HepG2 (cell line): ENCODE measurements at regions not wholly inside any gene's neighbourhood (a gene's known extent, or its start where the extent isn't known, plus 50 kb on each side); places are given as distances from the start of the nearest gene placed in this dataset.

ENCODE experiments used
- ETV5 ChIP-seq: IDR thresholded peaks from 2 replicates; pipeline ENCODE4 v1.6.1; 2018; ENCODE audit warnings: missing biosample characterization, missing genetic modification reagents, inconsistent platforms, borderline replicate concordance
- GATAD1 ChIP-seq: IDR thresholded peaks from 2 replicates; pipeline ENCODE4 v1.6.1; 2016; ENCODE audit warnings: missing genetic modification reagents, missing compliant biosample characterization
- GZF1 ChIP-seq: sonication (generic); formaldehyde crosslinking; IDR thresholded peaks from 2 replicates; pipeline ENCODE4 v1.5.1; 2020; ENCODE audit warnings: mild to moderate bottlenecking, missing genetic modification reagents
- JUN ChIP-seq: sonication (generic); formaldehyde crosslinking; IDR thresholded peaks from 2 replicates; pipeline ENCODE4 v1.4.0; 2020; ENCODE audit warnings: mild to moderate bottlenecking, missing genetic modification reagents
- KLF13 ChIP-seq: sonication (generic); formaldehyde crosslinking; IDR thresholded peaks from 2 replicates; pipeline ENCODE4 v1.4.0; 2020; ENCODE audit warnings: mild to moderate bottlenecking, missing genetic modification reagents
- MATR3 ChIP-seq: sonication (generic); formaldehyde crosslinking; IDR thresholded peaks from 2 replicates; pipeline ENCODE4 v1.4.0; 2020; ENCODE audit warnings: missing genetic modification reagents
- MEIS2 ChIP-seq: sonication (generic); formaldehyde crosslinking; IDR thresholded peaks from 2 replicates; pipeline ENCODE4 v1.9.0; 2021; ENCODE audit warnings: mild to moderate bottlenecking, missing genetic modification reagents
- MZF1 ChIP-seq: sonication (generic); formaldehyde crosslinking; IDR thresholded peaks from 2 replicates; pipeline ENCODE4 v1.8.1; 2023; ENCODE audit warnings: mild to moderate bottlenecking, missing genetic modification reagents, borderline replicate concordance
- NCOR1 ChIP-seq: fragments of 200-600 bp; sonication (generic); IDR thresholded peaks from 2 replicates; pipeline ENCODE4 v1.7.0; 2017; ENCODE audit warnings: antibody characterized with exemption, low read length, borderline replicate concordance
- NFYB ChIP-seq: sonication (generic); formaldehyde crosslinking; IDR thresholded peaks from 2 replicates; pipeline ENCODE4 v1.4.0; 2020; ENCODE audit warnings: missing genetic modification reagents
- PAWR ChIP-seq: sonication (generic); formaldehyde crosslinking; IDR thresholded peaks from 2 replicates; pipeline ENCODE4 v1.4.0; 2020; ENCODE audit warnings: missing genetic modification reagents, mild to moderate bottlenecking, borderline replicate concordance
- RFX1 ChIP-seq: fragments of 450-650 bp; IDR thresholded peaks from 2 replicates; pipeline ENCODE4 v1.6.1; 2017
- THAP11 ChIP-seq: IDR thresholded peaks from 2 replicates; pipeline ENCODE4 v1.6.1; 2016; ENCODE audit warnings: missing biosample characterization, missing genetic modification reagents
- XBP1 ChIP-seq: sonication (generic); formaldehyde crosslinking; IDR thresholded peaks from 2 replicates; pipeline ENCODE4 v1.5.0; 2020; ENCODE audit warnings: missing genetic modification reagents
- ZBTB3 ChIP-seq: sonication (generic); formaldehyde crosslinking; IDR thresholded peaks from 2 replicates; pipeline ENCODE4 v1.4.0; 2020; ENCODE audit warnings: low read depth, mild to moderate bottlenecking, moderate library complexity, missing genetic modification reagents, borderline replicate concordance
- ZEB1 ChIP-seq: IDR thresholded peaks from 2 replicates; pipeline ENCODE4 v1.6.1; 2012; ENCODE audit warnings: mild to moderate bottlenecking, low read depth, inconsistent platforms; ENCODE audit not compliant: insufficient replicate concordance
- ZNF329 ChIP-seq: sonication (generic); formaldehyde crosslinking; IDR thresholded peaks from 2 replicates; pipeline ENCODE4 v1.9.0; 2021; ENCODE audit warnings: low read depth, mild to moderate bottlenecking, missing genetic modification reagents
- ZNF644 ChIP-seq: IDR thresholded peaks from 2 replicates; pipeline ENCODE4 v1.6.1; 2016; ENCODE audit warnings: low read depth
- ZNF75D ChIP-seq: sonication (generic); formaldehyde crosslinking; IDR thresholded peaks from 2 replicates; pipeline ENCODE4 v1.8.1; 2023; ENCODE audit warnings: missing genetic modification reagents, mild to moderate bottlenecking, borderline replicate concordance
- TF ChIP-seq, protein P1 (sequence below): sonication (generic); formaldehyde crosslinking; IDR thresholded peaks from 2 replicates; pipeline ENCODE4 v1.5.0; 2020; ENCODE audit warnings: mild to moderate bottlenecking, missing genetic modification reagents, borderline replicate concordance
- TF ChIP-seq, protein P2 (sequence below): sonication (generic); formaldehyde crosslinking; IDR thresholded peaks from 2 replicates; pipeline ENCODE4 v1.4.0; 2020; ENCODE audit warnings: missing genetic modification reagents
- TF ChIP-seq, protein P3 (sequence below): sonication (generic); formaldehyde crosslinking; IDR thresholded peaks from 2 replicates; pipeline ENCODE4 v1.5.0; 2020; ENCODE audit warnings: mild to moderate bottlenecking, missing genetic modification reagents
- TF ChIP-seq, protein P4 (sequence below): sonication (generic); formaldehyde crosslinking; IDR thresholded peaks from 2 replicates; pipeline ENCODE4 v1.5.0; 2020; ENCODE audit warnings: mild to moderate bottlenecking, missing genetic modification reagents, borderline replicate concordance

DNA sequence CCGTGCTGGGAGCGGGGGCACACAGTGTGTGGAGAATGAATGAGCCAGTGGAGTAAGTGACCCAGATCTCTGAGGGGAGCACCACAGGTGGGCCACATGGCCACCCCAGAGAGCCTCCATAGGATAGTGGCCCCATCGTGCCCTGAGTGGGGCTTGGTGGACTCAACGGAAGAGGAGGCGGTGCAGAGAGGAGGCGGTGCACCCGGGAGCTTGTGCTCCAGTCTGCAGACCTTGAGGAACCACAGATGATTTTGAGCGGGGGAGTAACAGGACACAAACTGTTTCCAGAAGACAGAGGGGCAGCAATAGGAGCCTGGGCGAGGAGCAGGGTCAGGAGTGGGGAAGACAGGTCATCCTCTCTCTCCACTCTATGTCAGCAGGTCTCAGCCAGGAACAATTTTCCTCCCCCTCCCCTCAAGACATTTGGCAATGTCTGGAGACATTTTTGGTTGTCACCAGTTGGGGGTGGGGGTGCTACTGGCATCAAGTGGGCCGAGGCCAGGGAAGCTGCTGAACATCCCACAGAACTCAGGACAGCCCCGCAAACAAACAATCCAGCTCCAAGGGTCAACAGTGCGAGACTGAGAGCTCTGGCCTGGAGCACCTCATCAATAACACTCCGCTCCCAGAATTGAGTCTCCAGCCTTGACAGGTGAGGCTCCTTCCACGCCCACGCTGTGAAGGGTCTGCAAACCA lies 182.2 kb downstream of the USP12 start (continued):
- TF ChIP-seq, protein P1, sequence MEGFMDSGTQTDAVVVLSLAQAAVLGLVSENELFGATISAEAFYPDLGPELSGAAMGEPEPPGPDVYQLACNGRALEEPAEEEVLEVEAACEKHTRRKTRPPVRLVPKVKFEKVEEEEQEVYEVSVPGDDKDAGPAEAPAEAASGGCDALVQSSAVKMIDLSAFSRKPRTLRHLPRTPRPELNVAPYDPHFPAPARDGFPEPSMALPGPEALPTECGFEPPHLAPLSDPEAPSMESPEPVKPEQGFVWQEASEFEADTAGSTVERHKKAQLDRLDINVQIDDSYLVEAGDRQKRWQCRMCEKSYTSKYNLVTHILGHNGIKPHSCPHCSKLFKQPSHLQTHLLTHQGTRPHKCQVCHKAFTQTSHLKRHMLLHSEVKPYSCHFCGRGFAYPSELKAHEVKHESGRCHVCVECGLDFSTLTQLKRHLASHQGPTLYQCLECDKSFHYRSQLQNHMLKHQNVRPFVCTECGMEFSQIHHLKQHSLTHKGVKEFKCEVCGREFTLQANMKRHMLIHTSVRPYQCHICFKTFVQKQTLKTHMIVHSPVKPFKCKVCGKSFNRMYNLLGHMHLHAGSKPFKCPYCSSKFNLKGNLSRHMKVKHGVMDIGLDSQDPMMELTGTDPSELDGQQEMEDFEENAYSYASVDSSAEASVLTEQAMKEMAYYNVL (CRISPR knock-in tag), result no peak
- TF ChIP-seq MATR3 (no peak), THAP11 (no peak), ZEB1 (no peak), GATAD1 (CRISPR knock-in tag) (no peak), NCOR1 (peak; percentile 29; the same call in 1 of the 2 replicates), JUN (no peak), MZF1 (CRISPR knock-in tag) (no peak), XBP1 (no peak), KLF13 (no peak), ETV5 (CRISPR knock-in tag) (no peak), PAWR (CRISPR knock-in tag) (no peak), NFYB (no peak), ZBTB3 (CRISPR knock-in tag) (no peak), ZNF329 (CRISPR knock-in tag) (no peak), ZNF644 (CRISPR knock-in tag) (no peak), MEIS2 (CRISPR knock-in tag) (no peak), RFX1 (no peak), ZNF75D (CRISPR knock-in tag) (no peak), GZF1 (CRISPR knock-in tag) (no peak)
- TF ChIP-seq, protein P2, sequence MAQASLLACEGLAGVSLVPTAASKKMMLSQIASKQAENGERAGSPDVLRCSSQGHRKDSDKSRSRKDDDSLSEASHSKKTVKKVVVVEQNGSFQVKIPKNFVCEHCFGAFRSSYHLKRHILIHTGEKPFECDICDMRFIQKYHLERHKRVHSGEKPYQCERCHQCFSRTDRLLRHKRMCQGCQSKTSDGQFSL (CRISPR knock-in tag), result 0 out of 2 replicates have a peak, but pooled peaks have one; percentile 29
- TF ChIP-seq, protein P3, sequence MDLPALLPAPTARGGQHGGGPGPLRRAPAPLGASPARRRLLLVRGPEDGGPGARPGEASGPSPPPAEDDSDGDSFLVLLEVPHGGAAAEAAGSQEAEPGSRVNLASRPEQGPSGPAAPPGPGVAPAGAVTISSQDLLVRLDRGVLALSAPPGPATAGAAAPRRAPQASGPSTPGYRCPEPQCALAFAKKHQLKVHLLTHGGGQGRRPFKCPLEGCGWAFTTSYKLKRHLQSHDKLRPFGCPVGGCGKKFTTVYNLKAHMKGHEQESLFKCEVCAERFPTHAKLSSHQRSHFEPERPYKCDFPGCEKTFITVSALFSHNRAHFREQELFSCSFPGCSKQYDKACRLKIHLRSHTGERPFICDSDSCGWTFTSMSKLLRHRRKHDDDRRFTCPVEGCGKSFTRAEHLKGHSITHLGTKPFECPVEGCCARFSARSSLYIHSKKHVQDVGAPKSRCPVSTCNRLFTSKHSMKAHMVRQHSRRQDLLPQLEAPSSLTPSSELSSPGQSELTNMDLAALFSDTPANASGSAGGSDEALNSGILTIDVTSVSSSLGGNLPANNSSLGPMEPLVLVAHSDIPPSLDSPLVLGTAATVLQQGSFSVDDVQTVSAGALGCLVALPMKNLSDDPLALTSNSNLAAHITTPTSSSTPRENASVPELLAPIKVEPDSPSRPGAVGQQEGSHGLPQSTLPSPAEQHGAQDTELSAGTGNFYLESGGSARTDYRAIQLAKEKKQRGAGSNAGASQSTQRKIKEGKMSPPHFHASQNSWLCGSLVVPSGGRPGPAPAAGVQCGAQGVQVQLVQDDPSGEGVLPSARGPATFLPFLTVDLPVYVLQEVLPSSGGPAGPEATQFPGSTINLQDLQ (CRISPR knock-in tag), result no peak
- TF ChIP-seq, protein P4, sequence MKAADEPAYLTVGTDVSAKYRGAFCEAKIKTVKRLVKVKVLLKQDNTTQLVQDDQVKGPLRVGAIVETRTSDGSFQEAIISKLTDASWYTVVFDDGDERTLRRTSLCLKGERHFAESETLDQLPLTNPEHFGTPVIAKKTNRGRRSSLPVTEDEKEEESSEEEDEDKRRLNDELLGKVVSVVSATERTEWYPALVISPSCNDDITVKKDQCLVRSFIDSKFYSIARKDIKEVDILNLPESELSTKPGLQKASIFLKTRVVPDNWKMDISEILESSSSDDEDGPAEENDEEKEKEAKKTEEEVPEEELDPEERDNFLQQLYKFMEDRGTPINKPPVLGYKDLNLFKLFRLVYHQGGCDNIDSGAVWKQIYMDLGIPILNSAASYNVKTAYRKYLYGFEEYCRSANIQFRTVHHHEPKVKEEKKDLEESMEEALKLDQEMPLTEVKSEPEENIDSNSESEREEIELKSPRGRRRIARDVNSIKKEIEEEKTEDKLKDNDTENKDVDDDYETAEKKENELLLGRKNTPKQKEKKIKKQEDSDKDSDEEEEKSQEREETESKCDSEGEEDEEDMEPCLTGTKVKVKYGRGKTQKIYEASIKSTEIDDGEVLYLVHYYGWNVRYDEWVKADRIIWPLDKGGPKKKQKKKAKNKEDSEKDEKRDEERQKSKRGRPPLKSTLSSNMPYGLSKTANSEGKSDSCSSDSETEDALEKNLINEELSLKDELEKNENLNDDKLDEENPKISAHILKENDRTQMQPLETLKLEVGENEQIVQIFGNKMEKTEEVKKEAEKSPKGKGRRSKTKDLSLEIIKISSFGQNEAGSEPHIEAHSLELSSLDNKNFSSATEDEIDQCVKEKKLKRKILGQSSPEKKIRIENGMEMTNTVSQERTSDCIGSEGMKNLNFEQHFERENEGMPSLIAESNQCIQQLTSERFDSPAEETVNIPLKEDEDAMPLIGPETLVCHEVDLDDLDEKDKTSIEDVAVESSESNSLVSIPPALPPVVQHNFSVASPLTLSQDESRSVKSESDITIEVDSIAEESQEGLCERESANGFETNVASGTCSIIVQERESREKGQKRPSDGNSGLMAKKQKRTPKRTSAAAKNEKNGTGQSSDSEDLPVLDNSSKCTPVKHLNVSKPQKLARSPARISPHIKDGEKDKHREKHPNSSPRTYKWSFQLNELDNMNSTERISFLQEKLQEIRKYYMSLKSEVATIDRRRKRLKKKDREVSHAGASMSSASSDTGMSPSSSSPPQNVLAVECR (CRISPR knock-in tag), result no peak
